Esophagus muscularis mucosa (tissue), 4 donors: ENCODE measurements at regions not wholly inside any gene's neighbourhood (a gene's known extent, or its start where the extent isn't known, plus 50 kb on each side); places are given as distances from the start of the nearest gene placed in this dataset.

Source experiments
- EP300 ChIP-seq: sonication (generic); formaldehyde crosslinking; IDR thresholded peaks from one replicate; pipeline ENCODE4 v1.6.1; 2017; ENCODE audit warnings: antibody characterized with exemption
- POLR2A ChIP-seq: fragments of 450-650 bp; IDR thresholded peaks from one replicate; pipeline ENCODE4 v1.6.1; 2017; ENCODE audit warnings: antibody characterized with exemption, moderate library complexity, mild to moderate bottlenecking, low read depth
- POLR2AphosphoS5 ChIP-seq, 2 donors: sonication (generic); formaldehyde crosslinking; IDR thresholded peaks; one replicate each; pipeline ENCODE4 v1.6.1; 2017; ENCODE audit warnings: antibody characterized with exemption in 2 of 2
- TF ChIP-seq, protein P1 (sequence below), 3 experiments: fragments of 200-600 bp in 2 of 3; fragments of 450-650 bp in 1 of 3; sonication (generic) in 2 of 3; IDR thresholded peaks; one replicate each; pipeline ENCODE4 v1.5.1; 2017 to 2019; ENCODE audit warnings: antibody characterized with exemption in 3 of 3, mild to moderate bottlenecking in 2 of 3, moderate library complexity in 1 of 3

DNA sequence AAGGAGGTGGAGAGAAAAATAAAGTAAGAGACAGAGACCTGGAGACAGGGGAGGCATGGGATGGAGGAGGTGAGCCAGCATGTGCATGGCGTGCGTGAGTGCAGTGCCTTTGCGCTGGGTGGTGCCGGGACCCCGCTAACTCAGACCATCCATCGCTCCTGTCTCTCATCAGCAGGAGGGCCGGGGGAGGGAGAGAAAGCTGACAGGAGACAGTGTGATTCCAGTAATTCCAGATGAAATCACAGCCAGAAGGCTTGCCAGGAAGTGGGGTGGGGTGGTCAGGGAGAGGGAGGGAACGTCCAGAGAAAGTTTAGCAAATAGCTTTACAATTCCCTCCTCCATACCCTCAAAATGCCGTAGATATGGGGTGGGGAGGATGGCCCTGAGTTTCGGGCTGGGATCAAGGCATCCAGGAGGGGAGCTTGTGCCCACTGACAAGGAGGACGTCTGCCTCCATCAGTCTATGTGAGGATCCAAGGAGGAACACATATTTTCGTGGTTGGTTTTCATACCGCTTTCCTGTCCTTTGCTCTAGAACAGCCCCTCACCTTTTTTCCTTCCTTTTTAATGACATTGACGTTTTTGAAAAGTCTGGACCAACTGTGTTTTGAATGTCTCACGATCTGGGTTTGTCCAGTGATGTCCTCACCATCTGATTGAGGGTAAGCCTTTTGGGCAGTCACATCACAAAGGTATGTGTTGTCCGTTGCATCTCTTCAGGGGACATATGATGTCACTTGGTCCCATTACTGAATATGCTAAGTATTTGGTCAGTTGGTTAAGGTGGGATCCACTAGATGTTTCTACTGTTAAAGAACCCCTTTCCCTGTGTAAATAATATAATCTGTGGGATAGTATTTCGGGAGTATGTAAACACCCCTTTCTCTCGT lies 567.3 kb downstream of the MIAT start:
- TF ChIP-seq, protein P1, sequence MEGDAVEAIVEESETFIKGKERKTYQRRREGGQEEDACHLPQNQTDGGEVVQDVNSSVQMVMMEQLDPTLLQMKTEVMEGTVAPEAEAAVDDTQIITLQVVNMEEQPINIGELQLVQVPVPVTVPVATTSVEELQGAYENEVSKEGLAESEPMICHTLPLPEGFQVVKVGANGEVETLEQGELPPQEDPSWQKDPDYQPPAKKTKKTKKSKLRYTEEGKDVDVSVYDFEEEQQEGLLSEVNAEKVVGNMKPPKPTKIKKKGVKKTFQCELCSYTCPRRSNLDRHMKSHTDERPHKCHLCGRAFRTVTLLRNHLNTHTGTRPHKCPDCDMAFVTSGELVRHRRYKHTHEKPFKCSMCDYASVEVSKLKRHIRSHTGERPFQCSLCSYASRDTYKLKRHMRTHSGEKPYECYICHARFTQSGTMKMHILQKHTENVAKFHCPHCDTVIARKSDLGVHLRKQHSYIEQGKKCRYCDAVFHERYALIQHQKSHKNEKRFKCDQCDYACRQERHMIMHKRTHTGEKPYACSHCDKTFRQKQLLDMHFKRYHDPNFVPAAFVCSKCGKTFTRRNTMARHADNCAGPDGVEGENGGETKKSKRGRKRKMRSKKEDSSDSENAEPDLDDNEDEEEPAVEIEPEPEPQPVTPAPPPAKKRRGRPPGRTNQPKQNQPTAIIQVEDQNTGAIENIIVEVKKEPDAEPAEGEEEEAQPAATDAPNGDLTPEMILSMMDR (IDR thresholded peaks at IDR 0.05), result no peak
- TF ChIP-seq POLR2A, result no peak
- TF ChIP-seq POLR2AphosphoS5 (IDR thresholded peaks at IDR 0.05), result no peak
- no peak for TF ChIP-seq EP300
